ENCODE measurements at regions not wholly inside any gene's neighbourhood (a gene's known extent, or its start where the extent isn't known, plus 50 kb on each side); places are given as distances from the start of the nearest gene placed in this dataset.
"Not testable (repeated sequence)": the region's sequence is repeated elsewhere in the genome, so short reads cannot be mapped to it uniquely, and the experiment has no call there.

DNA sequence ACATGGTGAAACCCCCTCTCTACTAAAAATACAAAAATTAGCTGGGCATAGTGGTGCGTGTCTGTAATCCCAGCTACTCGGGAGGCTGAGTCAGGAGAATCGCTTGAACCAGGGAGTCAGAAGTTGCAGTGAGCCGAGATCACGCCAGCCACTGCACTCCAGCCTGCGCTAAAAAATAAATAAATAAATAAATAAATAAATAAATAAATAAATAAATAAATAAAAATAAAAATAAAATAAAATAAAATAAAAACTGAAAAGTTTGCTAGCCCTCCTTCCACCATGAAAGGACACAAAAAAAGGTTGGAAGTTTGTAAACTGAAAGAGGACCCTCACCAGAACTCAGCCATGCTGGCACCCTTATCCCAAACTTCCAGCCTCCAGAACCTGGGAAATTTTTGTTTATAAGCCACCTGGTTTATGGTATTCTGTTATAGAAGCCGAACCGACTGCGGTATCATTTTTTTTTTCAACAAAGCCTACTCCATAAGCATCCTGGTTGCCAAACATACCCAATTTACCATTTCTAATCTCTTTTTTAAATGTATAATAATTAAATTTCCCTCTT is 448.2 kb downstream of the SEMA3D start:
- no peak for DNase-seq (ENCODE audit: low read depth, low spot score)

DNA sequence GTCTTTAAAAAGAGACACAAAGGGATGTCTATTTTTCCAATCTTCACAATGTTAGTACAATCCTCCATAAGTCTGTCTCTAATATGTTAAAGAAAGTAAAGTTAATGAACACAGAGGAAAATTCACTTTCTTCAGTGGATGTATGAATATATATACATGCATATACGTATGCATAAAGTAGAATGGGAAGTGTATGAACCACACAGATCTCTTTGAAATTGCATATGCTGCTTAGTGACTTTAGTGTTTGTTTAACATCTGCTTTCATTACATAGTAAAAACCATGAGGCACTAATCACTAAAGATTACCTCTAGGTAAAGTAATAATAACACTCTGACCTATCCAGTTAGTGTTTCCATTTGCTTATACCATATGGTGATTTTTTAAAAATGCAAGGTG is 451.2 kb downstream of the SEMA3D start:
- no peak for DNase-seq (ENCODE audit: low read depth, low spot score)

DNA sequence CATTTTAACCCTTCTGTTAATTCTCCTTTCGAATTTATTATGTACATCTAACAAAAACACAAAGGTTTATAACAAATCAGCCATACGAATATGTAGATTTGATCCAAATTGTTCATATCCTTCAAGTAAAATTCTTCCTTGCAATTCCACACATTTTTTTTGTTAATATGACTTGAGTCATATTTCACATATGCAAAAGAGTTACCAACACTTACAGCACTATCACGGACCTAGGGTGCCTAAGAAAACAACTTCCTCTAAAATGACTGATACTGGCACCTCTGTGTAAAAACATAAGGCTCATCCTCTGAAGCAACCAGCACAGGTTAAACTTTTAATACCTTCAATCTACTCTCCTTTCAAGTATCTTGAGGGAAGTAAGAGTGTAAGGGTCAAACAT is 451.8 kb downstream of the SEMA3D start:
- DNase-seq (ENCODE audit: low read depth, low spot score) = no peak

DNA sequence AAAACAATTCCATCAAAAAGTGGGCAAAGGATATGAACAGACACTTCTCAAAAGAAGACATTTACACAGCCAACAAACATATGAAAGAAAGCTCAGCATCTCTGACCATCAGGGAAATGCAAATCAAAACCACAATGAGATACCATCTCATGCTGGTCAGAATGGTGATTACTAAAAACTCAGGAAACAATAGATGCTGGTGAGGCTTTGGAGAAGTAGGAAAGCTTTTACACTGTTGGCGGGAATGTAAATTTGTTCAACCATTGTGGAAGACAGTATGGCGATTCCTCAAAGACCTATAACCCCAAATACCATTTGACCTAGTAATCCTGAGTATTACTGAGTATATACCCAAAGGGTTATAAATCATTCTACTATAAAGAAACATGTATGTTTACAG is 452.9 kb downstream of the SEMA3D start:
- not testable (repeated sequence) for DNase-seq (ENCODE audit: low read depth, low spot score)

DNA sequence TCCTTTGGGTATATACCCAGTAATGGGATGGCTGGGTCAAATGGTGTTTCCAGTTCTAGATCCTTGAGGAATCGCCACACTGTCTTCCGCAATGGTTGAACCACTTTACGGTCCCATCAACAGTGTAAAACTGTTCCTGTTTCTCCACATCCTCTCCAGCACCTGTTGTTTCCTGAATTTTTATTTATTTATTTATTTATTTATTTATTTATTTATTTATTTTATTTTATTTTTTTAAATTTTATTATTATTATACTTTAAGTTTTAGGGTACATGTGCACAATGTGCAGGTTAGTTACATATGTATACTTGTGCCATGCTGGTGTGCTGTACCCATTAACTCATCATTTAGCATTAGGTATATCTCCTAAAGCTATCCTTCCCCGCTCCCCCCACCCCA is 456.0 kb downstream of the SEMA3D start:
- not testable (repeated sequence) for DNase-seq (ENCODE audit: low read depth, low spot score)

DNA sequence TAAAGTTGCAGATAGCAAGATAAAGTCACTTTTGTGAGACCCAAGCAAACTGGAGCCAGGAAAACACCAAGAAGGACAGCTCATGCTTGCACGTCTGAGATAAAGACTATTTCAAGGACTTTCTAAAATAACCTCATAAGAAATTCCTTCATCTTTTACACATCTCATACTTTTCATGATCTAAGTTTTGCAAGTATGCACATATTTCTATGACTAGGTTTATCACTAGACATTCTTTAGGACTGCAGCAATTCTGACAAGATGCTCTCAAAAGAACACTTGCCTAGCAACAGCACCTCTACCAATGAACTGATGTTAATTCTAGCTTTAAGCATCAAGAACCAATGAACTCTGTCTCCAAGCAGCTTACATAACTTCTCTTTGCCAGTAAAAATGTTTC is 457.6 kb downstream of the SEMA3D start:
- no peak for DNase-seq (ENCODE audit: low read depth, low spot score)

DNA sequence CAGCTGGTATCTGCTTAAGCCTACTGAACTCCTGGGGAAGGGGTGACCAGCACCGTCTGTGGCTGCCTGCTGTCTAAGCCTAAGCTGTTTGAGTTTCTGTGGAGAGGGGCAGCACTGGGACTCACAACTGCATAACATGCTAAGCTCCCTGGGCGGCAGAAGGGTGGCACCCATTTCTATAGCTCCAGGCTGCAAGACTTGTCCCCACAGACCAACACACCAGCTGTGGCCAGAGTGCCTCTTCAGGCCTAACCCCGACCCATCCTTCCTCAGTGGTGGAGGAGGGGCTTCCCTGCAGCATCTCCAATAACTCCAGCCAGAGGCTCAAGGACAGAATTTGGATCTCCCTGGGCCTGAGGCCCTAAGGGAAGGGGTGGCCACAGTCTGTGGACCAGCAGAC is 464.1 kb downstream of the SEMA3D start:
- DNase-seq (ENCODE audit: low read depth, low spot score) = no peak

DNA sequence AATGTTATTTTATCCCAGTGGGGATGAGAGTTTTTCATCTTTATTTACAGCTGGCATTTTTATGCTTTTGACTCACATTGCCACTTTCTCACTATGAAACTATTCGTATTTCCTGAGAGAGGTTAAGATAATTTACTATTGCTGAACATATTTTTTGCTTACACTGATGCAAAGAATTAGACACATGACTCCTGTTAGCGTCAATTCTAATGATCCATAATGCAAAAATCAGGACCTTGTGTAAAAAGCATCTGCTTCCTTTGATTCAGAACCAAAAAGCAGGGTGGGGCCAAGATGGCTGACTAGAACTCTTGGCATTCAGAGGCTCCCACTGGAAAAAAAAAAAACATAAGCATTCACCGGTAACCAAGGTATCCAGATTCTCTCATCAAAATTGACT is 464.8 kb downstream of the SEMA3D start:
- DNase-seq (ENCODE audit: low read depth, low spot score) = no peak

DNA sequence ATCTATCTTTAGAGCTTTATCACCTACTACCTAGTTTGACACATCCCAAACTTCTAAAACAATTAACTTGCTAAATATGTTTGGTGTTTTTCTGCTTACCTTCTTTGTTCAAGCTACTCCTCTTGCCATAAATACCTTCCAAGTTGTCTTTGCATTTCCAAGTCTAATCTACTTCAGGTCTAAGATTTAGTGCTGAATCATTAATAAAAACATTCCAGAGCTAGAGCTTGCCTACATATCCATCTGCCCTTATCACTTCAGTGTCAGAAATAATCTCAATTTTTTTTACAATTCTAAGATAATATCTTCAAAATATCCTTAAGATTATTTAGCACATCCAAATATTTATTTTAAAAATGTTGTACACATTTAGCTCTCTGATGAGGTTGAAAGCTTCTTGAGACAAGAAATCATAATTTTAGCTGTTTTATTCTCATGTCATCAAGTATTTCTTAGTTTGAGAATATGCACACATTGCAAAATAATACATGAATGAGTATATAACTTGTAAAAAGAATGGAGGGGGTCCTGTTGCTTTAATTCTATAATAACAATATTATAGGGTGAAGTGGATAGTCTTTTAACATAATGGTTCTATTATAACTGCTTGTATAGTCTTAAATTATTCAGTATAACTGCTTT is 466.3 kb downstream of the SEMA3D start:
- DNase-seq (ENCODE audit: low read depth, low spot score) = no peak

DNA sequence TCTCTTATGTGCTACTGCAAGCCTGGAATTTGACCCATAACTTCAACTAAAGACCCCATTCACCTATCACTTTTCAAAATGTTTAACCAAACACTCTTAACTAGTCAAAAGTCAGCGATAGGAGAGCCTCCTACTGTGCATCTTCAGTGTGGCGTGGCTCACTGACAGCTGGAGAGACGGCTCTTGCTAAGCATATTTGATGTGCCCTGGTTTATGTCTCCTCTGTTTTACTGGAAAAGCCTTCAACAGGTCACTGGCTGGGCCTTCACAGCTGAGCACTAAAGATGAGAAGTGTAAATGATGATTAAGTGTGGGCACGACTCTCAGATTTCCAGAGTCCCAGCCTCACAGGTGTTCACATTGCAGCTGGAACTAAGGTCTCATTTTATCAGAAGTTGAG is 472.1 kb downstream of the SEMA3D start:
- no peak for DNase-seq (ENCODE audit: low read depth, low spot score)

DNA sequence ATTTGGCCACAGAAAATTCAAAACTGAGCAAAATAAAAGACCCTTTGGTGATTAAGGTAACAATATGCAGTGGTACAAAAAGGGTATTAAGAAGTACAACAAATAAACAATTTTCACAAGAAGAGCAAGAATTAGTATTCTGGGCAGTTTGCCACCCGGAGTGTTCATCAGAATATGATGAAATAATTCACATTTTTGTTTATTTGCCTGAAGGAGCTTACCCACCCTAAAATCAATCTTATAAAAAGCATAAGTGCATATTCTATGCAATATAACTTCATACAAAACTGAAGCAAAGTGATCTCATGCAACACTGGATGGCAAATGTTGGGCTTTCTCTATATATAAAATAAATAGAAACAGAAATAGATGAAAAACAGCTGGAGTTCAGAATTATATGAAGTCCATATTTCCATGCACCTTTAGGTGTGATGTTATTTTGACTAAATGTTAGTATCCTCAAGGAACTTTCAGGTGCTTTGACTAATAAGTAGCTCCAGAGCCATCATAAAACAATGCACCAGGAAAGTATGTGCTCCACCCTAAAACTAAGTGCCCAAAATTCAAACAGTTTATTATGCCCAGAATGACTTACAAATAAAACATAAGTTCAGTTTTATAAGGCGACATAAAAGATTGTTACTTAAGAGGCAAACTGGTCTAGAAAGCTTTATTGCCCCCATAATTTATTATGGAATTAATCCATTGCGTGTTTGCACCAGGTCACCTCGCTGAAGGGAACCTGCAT is 474.3 kb downstream of the SEMA3D start:
- no peak for DNase-seq (ENCODE audit: low read depth, low spot score)

DNA sequence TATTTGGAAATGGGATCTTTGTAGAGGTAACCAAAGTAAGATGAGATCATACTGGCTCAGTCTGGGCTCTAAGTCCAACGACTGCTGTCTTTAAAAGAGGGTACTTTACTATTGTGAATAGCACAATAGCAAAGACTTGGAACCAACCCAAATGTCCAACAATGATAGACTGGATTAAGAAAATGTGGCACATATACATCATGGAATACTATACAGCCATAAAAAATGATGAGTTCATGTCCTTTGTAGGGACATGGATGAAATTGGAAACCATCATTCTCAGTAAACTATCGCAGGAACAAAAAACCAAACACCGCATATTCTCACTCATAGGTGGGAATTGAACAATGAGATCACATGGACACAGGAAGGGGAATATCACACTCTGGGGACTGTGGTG is 476.3 kb downstream of the SEMA3D start:
- DNase-seq (ENCODE audit: low read depth, low spot score) = not testable (repeated sequence)

DNA sequence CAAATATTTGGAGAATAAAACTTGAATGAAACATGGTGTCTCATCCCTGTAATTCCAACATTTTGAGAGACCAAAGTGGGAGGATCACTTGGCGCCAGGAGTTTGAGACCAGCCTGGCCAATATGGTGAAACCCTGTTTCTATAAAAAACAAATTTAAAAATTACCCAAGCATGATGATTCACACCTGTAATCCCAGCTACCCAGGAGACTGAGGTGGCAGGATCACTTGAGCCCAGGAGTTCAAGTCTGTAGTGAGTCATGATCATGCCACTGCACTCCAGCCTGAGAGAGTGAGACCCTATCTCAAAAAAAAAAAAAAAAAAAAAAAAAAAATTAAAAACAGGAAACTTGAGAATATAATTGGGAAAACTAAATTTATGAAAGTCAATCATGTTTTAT is 481.1 kb downstream of the SEMA3D start:
- no peak for DNase-seq (ENCODE audit: low read depth, low spot score)

DNA sequence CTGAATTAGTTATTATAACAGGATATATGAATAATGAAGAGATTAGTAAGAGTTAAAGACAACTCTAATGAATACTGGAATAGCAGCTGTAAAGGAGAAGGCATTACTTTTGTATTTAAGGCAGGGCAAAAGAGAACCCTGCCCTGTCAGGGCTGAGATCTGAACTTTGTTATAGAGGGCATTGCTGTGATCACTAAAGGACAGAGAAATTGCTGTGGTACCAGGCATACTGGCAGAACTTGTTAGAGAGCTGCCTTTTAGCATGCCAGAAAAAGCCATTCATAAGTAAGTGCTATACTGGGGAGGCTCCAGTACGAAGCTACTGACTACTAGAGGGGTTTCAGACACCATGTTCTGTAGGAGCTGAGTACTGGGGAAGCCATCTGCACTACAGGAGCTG is 481.8 kb downstream of the SEMA3D start:
- DNase-seq (ENCODE audit: low read depth, low spot score) = no peak

DNA sequence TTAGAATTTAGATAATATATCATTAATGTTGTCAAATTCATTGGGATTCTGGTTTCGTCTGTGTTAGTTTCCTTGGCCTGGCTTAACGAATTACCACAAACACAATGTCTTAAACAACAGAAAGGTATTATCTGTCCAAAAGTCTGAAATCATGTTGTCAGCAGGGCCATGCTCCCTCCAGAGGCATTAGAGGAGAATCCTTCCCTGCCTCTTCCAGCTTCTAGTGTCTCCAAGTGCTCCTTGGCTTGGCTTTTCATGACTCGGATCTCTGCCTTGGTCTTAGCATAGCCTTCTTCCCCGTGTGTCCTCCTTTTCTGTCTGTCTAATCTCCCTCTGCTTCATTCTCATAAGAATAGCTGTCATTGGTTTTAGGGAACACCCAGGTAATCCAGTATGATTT is 482.5 kb downstream of the SEMA3D start:
- DNase-seq (ENCODE audit: low read depth, low spot score) = no peak

DNA sequence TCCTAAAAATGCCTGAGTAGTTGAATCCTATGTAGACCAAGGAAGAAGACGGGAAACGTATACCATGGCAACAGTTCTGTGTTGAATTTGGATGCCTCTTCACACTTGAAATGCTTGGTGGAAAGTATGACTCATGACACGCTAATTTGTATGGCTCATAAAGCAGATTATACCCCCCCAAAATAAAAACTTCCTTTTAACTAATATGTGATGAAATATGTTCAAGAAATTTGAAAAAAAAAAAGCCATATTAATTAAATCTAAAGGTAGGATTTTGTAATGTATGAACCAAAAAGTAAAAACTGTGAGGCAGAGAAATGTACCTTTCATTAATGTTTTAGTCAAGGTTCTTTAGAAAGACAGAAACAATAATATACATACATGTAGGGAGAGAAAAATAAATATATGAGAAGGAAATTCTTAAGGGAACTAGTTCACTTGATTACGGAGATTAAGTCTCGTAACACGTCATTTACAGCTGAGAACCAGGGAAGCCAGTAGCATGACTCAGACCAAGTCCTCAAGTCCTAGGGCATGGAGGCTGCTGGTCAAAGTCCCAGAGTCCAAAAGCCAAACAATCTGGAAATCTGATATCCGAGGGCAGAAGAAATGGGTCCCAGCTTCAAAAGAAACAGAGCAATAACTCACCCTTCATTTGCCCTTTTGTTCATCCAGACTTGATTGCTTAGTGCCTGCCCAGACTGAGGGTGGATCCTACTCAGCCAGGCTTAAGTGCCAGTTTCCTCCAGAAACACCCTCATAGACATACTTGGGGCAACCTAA is 485.1 kb downstream of the SEMA3D start:
- DNase-seq (ENCODE audit: low read depth, low spot score) = peak; percentile 65

DNA sequence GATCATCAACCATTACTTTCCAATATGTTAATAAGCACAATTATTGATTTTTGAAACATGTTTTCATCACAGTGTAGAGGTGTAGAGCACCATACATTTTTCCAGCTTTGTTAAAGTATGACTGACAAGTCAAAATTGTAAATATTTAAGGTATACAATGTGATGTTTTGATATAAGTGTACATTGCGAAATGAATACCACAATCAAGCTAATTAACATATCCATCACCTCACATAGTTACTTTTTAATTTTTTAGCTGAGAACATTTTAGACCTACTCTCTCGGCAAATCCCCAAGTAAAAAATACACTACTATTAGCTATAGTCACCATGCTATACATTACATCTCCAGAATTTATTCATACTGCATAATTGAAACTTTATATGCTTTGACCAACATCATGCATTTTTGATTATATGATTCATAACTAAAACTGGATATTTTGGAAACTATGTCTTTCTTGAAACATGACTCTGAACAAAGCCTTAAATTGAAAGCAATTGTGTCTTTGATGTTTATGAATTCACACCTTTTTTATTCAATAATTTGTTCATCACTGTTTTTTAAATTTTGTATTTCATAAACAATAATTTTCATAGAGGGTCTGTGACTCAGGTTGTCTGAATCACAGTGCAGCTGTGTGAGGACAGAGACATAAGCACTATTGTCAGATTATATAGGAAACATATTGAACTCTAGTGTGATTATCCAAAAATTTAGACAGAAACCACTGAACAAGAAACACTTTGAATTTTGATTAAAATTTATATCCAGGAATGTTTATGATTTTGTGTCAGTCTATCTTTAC is 486.1 kb downstream of the SEMA3D start:
- no peak for DNase-seq (ENCODE audit: low read depth, low spot score)

DNA sequence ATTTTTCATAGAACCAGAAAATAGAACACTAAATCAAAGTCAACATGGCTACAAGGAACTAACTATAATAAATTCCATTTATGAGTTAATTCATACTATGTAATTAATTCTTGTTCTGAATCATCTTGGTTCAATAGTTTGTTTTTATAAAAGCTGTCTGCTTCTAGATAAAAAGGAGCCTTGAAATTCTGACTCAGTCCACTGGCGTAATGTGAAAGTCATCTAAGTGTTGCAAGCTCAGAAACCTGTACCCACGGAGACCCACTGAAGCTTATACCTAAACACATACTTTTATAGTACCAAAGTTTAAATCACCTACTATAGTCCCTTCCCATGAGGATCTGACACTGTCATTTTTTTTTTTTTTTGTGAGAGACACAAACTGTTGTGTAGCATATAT is 489.4 kb downstream of the SEMA3D start:
- DNase-seq (ENCODE audit: low read depth, low spot score) = no peak

DNA sequence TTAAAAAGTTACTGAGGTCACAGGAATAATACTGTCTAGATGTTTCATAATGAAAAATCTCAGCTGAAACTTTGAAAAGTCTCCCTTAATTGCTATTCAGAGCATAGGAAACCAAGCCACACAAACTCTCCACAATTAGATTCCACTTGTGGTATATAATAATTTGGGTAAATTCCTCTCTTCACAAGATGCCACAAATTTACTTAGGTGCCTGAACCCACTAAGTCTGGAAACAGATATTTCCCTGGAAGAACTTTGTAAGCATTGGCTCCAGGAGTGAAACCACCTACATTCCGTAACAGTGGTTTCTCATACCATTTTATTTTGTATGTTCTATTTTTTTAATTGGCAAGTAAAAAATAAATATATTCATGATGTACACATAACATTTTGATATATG is 493.4 kb downstream of the SEMA3D start:
- DNase-seq (ENCODE audit: low read depth, low spot score) = no peak

DNA sequence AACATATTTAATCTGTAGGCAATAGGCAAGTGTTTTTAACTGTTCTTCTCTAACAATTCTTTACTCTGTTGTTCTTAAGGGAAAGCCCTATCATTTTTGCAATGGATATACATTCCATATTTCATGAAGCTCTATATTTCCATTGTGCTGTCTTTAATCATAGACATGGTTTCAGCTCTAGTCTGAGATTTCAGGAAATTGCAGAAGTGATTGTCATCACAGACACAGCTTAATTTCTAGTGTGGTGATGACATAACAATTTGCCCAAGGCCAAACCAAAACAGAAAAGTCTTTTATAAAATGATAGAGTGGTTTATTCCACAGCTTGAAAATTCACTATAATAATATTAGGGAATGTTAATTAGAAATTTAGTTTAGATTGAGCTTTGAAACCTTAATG is 494.1 kb upstream of the SEMA3A start:
- no peak for DNase-seq (ENCODE audit: low read depth, low spot score)

DNA sequence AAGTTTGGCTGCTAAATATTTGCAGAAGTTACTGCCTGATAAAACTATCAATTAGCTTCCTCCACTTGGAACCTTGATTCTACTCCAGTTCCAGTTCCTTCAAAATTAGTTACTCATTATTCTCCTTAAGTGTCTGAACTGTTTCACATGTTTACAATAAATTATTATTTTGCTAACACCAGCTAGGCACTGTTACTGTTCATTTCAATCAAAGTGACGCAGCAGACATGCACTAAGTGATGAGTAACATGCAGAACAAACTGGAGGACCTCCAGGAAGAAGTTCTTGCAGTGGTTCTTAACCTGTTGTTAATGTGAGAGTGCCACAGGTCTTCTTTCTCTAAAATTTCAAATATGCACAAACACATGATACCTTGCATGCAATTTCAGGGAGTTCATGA is 491.8 kb upstream of the SEMA3A start:
- no peak for DNase-seq (ENCODE audit: low read depth, low spot score)

All from brain pericyte (primary cell).